Mammary epithelial cell (primary cell): ENCODE measurements at regions not wholly inside any gene's neighbourhood (a gene's known extent, or its start where the extent isn't known, plus 50 kb on each side); places are given as distances from the start of the nearest gene placed in this dataset.

Experiments
- EZH2 ChIP-seq: IDR thresholded peaks from 2 replicates; pipeline ENCODE4 v1.6.1; 2012; ENCODE audit warnings: low read length, inconsistent platforms, borderline replicate concordance
- TF ChIP-seq, protein P1 (sequence below), 2 donors: IDR thresholded peaks in 1 of 2; conservative IDR thresholded peaks in 1 of 2; 2 replicates each; pipeline ENCODE4 v1.5.1; 2011 to 2012; ENCODE audit warnings: inconsistent platforms in 2 of 2, low read length in 2 of 2, mild to moderate bottlenecking in 2 of 2, control low read depth in 1 of 2, low read depth in 1 of 2; ENCODE audit not compliant: insufficient read depth in 1 of 2; ENCODE audit errors: extremely low read depth in 1 of 2

DNA sequence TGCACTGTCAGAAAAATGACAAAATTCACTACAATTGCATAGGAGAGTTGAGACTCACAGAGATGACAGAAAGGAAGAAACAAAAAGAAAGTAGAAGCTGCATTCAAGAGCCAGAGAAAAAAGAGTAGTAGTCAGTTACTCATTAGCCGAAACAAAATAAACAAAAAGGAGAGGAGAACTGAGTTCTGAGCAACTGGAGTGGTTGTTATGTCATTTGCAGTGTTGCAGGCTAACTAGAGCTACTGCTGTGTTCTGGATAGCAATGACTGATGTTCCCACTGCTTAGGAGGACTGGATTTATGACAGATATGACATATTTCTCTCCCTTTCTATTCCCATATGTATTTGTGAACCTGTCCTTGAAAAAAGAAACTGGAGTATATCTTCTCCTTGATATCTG, 482.6 kb downstream of the RFC3 start:
- TF ChIP-seq, protein P1, sequence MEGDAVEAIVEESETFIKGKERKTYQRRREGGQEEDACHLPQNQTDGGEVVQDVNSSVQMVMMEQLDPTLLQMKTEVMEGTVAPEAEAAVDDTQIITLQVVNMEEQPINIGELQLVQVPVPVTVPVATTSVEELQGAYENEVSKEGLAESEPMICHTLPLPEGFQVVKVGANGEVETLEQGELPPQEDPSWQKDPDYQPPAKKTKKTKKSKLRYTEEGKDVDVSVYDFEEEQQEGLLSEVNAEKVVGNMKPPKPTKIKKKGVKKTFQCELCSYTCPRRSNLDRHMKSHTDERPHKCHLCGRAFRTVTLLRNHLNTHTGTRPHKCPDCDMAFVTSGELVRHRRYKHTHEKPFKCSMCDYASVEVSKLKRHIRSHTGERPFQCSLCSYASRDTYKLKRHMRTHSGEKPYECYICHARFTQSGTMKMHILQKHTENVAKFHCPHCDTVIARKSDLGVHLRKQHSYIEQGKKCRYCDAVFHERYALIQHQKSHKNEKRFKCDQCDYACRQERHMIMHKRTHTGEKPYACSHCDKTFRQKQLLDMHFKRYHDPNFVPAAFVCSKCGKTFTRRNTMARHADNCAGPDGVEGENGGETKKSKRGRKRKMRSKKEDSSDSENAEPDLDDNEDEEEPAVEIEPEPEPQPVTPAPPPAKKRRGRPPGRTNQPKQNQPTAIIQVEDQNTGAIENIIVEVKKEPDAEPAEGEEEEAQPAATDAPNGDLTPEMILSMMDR (conservative IDR thresholded peaks at IDR 0.05 in 1 of 2, IDR thresholded peaks at IDR 0.05 in 1 of 2; ENCODE audit: extremely low read depth in 1 of 2, insufficient read depth in 1 of 2, low read depth in 1 of 2, low read length in 2 of 2), result no peak
- no peak for TF ChIP-seq EZH2
